ENCODE measurements at regions not wholly inside any gene's neighbourhood (a gene's known extent, or its start where the extent isn't known, plus 50 kb on each side); places are given as distances from the start of the nearest gene placed in this dataset.

GRCh38 chr18:27491772-27492171, 306.7 kb upstream of the CHST9 start:
- TF ChIP-seq CTCF (IDR thresholded peaks at IDR 0.05) (no peak), POLR2AphosphoS5 (IDR thresholded peaks at IDR 0.05) (no peak), EP300 (IDR thresholded peaks at IDR 0.05; ENCODE audit: low read depth) (no peak), POLR2A (IDR thresholded peaks at IDR 0.05) (no peak)
- 52 to 100% methylated on average over 1 to 2 of the region's 2 CpGs for WGBS, 2 donors (ENCODE audit: low coverage in 1 of 2)
- no peak overlapping the region for H3K27ac ChIP-seq

GRCh38 chr18:27483276-27483675, 298.2 kb upstream of the CHST9 start:
- no peaks in the 10 kb centered on the region for H3K27me3 ChIP-seq
- intact Hi-C loops (cut with DNase I; ENCODE audit: low total_unique reads) (no loop called here), in situ Hi-C loops (cut with MboI; ENCODE audit: low pct_ligation_motif_present in 1 of 4, low pct_unique_long_range_greater_than_20kb in 1 of 4, low sequenced_read_pairs in 3 of 4) (no loop called here)
- no peaks in the 10 kb centered on the region for H3K36me3 ChIP-seq
- no peak overlapping the region for H3K27ac ChIP-seq
- 60 to 66% methylated on average over 3 to 4 of the region's 4 CpGs for WGBS, 2 donors (ENCODE audit: low coverage in 1 of 2)
- TF ChIP-seq EP300 (IDR thresholded peaks at IDR 0.05; ENCODE audit: low read depth) (no peak), POLR2AphosphoS5 (IDR thresholded peaks at IDR 0.05) (no peak), CTCF (IDR thresholded peaks at IDR 0.05) (no peak), POLR2A (IDR thresholded peaks at IDR 0.05) (no peak)
- no peaks in the 10 kb centered on the region for H3K4me1 ChIP-seq
- no peak overlapping the region for H3K4me3 ChIP-seq
- no peaks in the 10 kb centered on the region for H3K9me3 ChIP-seq
- no peak for DNase-seq

More at GRCh38 chr18:27491772-27492171, 306.7 kb upstream of the CHST9 start:
- DNase-seq = no peak
- H3K9me3 ChIP-seq = no peaks in the 10 kb centered on the region
- H3K36me3 ChIP-seq = no peaks in the 10 kb centered on the region
- H3K27me3 ChIP-seq = no peaks in the 10 kb centered on the region
- in situ Hi-C loops (cut with MboI; ENCODE audit: low pct_ligation_motif_present in 1 of 4, low pct_unique_long_range_greater_than_20kb in 1 of 4, low sequenced_read_pairs in 3 of 4) (no loop called here), intact Hi-C loops (cut with DNase I; ENCODE audit: low total_unique reads) (no loop called here)
- no peaks in the 10 kb centered on the region for H3K4me1 ChIP-seq
- H3K4me3 ChIP-seq = no peak overlapping the region

- intact Hi-C loops (cut with DNase I; ENCODE audit: low total_unique reads) (no loop called here), in situ Hi-C loops (cut with MboI; ENCODE audit: low pct_ligation_motif_present in 1 of 4, low pct_unique_long_range_greater_than_20kb in 1 of 4, low sequenced_read_pairs in 3 of 4) (no loop called here)
- no peak for DNase-seq
- H3K4me1 ChIP-seq = no peaks in the 10 kb centered on the region
- no peak overlapping the region for H3K27ac ChIP-seq
- H3K4me3 ChIP-seq = no peak overlapping the region
- H3K9me3 ChIP-seq = no peaks in the 10 kb centered on the region
- H3K36me3 ChIP-seq = no peaks in the 10 kb centered on the region
- 0% methylated on average over 1 of the region's 1 CpG for WGBS, 2 donors (ENCODE audit: low coverage in 1 of 2)
- TF ChIP-seq POLR2AphosphoS5 (IDR thresholded peaks at IDR 0.05) (no peak), POLR2A (IDR thresholded peaks at IDR 0.05) (no peak), EP300 (IDR thresholded peaks at IDR 0.05; ENCODE audit: low read depth) (no peak), CTCF (IDR thresholded peaks at IDR 0.05) (no peak)
- no peaks in the 10 kb centered on the region for H3K27me3 ChIP-seq
Observed at GRCh38 chr18:27478459-27478858, 293.4 kb upstream of the CHST9 start.

- no peak for TF ChIP-seq EP300 (IDR thresholded peaks at IDR 0.05; ENCODE audit: low read depth)
- no peak for TF ChIP-seq POLR2AphosphoS5 (IDR thresholded peaks at IDR 0.05)
- no peak for TF ChIP-seq CTCF (IDR thresholded peaks at IDR 0.05)
- TF ChIP-seq POLR2A (IDR thresholded peaks at IDR 0.05) = no peak
- no peak for DNase-seq
- intact Hi-C loops (cut with DNase I; ENCODE audit: low total_unique reads) = no loop called here
Observed at GRCh38 chr18:27473318-27473717, 288.2 kb upstream of the CHST9 start.

More at GRCh38 chr18:27473318-27473717, 288.2 kb upstream of the CHST9 start:
- Histone ChIP-seq H3K36me3 (no peaks in the 10 kb centered on the region), H3K27me3 (no peaks in the 10 kb centered on the region), H3K4me3 (no peak overlapping the region), H3K9me3 (no peaks in the 10 kb centered on the region), H3K4me1 (no peaks in the 10 kb centered on the region), H3K27ac (no peak overlapping the region)
- in situ Hi-C loops (cut with MboI; ENCODE audit: low pct_ligation_motif_present in 1 of 4, low pct_unique_long_range_greater_than_20kb in 1 of 4, low sequenced_read_pairs in 3 of 4) = no loop called here
- 55 to 56% methylated on average over 6 of the region's 6 CpGs for WGBS, 2 donors (ENCODE audit: low coverage in 1 of 2)
